ENCODE measurements at regions not wholly inside any gene's neighbourhood (a gene's known extent, or its start where the extent isn't known, plus 50 kb on each side); places are given as distances from the start of the nearest gene placed in this dataset.
"Not testable (repeated sequence)": the region's sequence is repeated elsewhere in the genome, so short reads cannot be mapped to it uniquely, and the experiment has no call there.

DNA sequence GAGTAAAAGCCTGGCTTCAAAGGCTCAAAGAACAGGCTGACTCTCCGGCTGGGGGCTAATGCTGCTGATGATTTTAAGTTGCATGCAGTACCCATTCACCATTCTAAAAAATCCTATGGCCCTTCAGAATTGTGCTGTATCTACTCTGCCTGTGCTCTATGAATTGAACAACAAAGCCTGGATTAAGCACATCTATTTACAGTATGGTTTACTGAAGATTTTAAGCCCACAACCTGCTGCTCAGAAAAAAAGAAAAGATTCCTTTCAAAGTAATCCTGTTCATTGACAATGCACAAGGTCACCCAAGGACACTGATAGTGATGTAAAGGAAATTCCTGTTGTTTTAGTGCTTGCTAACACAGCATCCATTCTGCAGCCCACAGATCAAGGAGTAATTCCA, 84.9 kb upstream of the SFRP2 start:
- DNase-seq, result no peak
- no peaks in the 10 kb centered on the region for H3K9me3 ChIP-seq (replicated peaks)
- no peaks in the 10 kb centered on the region for H3K27me3 ChIP-seq
- no peak overlapping the region for H3K4me3 ChIP-seq
- no peaks in the 10 kb centered on the region for H3K36me3 ChIP-seq
- H3K4me1 ChIP-seq, result no peaks in the 10 kb centered on the region
- H3K27ac ChIP-seq, result no peak overlapping the region

DNA sequence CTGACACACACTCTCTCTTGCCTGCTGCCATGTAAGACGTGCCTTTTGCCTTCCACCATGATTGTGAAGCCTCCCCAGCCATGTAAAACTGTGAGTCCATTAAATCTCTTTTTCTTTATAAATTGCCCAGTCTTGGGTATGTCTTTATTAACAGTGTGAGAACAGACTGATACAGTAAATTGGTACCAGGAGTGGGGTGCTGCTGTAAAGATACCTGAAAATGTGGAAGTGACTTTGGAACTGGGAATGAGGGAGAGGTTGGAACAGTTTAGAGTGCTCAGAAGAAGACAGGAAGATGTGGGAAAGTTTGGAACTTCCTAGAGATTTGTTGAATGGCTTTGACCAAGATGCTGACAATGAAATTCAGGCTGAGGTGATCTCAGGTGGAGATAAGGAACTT, 77.9 kb upstream of the SFRP2 start:
- H3K27ac ChIP-seq; H3K27me3 ChIP-seq; DNase-seq; H3K36me3 ChIP-seq; H3K9me3 ChIP-seq (replicated peaks); H3K4me1 ChIP-seq; H3K4me3 ChIP-seq: not testable (repeated sequence)

DNA sequence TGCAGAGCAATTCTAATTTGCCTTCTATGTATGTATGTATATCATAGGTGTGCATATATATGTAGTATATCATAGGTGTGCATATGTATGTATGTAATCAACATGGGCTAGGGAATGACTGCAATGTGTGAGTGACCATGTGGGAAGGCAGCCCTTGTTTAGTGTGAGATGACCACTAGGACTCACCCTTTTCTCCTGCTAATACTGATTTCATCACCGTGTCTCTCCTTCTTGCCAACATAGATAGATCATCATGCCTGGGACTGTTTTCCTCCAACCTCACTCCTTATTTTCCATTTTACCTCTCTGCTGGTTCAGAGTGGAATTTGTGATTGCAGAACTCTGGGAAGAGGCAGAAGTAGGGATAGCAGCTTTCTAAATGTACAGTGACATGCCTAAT, 63.6 kb upstream of the SFRP2 start:
- no peak overlapping the region for H3K4me3 ChIP-seq
- no peaks in the 10 kb centered on the region for H3K4me1 ChIP-seq
- H3K27me3 ChIP-seq, result no peaks in the 10 kb centered on the region
- no peak overlapping the region for H3K27ac ChIP-seq
- H3K9me3 ChIP-seq (replicated peaks), result no peaks in the 10 kb centered on the region
- H3K36me3 ChIP-seq, result no peaks in the 10 kb centered on the region
- no peak for DNase-seq

DNA sequence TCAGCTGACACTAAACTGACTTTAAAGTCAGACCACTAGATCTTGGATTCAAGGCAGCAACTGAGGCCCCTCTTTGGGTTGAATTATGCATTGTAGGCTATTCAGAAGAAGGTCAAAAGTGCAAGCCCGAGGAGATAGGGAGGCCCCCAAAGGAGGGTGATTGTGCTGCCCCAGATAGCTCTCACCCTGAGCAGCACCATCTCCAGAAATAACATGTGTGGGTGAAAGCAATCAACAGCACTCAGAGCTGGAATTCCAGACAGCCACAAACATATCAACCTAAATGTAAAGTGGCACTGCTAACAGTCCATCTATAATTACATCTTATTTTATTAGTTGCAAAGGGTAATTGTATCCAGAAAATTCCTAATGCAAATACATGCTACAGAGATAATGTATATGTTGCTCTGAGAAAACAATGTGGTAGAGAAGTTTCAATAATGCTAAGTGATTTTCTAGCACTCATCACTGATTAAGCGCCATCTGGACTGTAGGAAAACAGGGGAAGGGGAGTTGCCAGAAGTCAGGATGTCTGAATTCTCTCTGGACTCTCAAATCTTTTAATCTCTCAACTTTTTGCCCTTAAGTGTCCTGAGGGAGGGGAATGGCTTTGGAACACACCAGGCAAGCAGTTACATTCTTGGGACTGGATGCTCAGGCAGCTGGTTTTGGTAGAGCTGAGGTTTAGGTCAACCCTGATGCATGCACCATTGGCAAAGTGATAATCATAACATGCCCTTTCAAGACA, 61.8 kb upstream of the SFRP2 start:
- no peak for DNase-seq
- Histone ChIP-seq H3K4me1 (no peaks in the 10 kb centered on the region), H3K27me3 (no peaks in the 10 kb centered on the region), H3K4me3 (no peak overlapping the region), H3K9me3 (replicated peaks) (no peaks in the 10 kb centered on the region), H3K27ac (no peak overlapping the region), H3K36me3 (no peaks in the 10 kb centered on the region)

DNA sequence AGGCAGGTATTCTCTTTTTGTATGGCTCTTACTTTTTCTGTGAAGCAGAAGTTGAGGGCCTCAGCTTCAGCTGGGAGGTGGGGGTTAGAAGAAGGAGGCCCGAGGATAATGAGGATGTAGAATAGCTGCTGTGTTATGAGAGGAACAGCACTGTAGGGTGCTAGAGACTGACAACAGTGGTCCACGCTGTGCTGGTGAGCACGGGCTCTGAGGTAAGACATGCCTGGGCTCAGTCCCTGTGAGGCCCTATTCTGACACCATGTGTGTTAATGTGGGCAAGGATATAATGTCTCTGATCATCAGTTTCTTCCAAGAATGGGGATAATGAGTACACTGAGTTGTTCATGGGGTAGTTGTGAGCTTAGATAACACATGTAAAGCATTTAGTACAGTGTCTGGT, 55.3 kb upstream of the SFRP2 start:
- no peaks in the 10 kb centered on the region for H3K36me3 ChIP-seq
- H3K27ac ChIP-seq, result no peak overlapping the region
- no peak overlapping the region for H3K4me3 ChIP-seq
- no peak for DNase-seq
- no peaks in the 10 kb centered on the region for H3K9me3 ChIP-seq (replicated peaks)
- H3K4me1 ChIP-seq, result no peaks in the 10 kb centered on the region
- no peaks in the 10 kb centered on the region for H3K27me3 ChIP-seq
